Testis (tissue), 2 donors: ENCODE measurements at regions not wholly inside any gene's neighbourhood (a gene's known extent, or its start where the extent isn't known, plus 50 kb on each side); places are given as distances from the start of the nearest gene placed in this dataset.

ENCODE experiments used
- DNase-seq: peaks from one replicate; pipeline ENCODE4 v3.0.0-alpha.2; 2019
- H3K27ac ChIP-seq, 2 donors: fragments of 200-600 bp; sonication (generic); one replicate each; pipeline ENCODE4 v1.5.1; 2019
- H3K27me3 ChIP-seq: fragments of 200-600 bp; sonication (generic); one replicate; pipeline ENCODE4 v1.5.1; 2019
- H3K36me3 ChIP-seq: fragments of 200-600 bp; sonication (generic); one replicate; pipeline ENCODE4 v1.5.1; 2017; ENCODE audit warnings: low read depth; ENCODE audit errors: missing control alignments
- H3K4me1 ChIP-seq: fragments of 200-600 bp; sonication (generic); one replicate; pipeline ENCODE4 v1.5.1; 2019
- H3K4me3 ChIP-seq, 2 donors: fragments of 200-600 bp; sonication (generic); one replicate each; pipeline ENCODE4 v1.5.1; 2017 to 2019
- H3K9me3 ChIP-seq: fragments of 200-600 bp; sonication (generic); one replicate; pipeline ENCODE4 v1.5.1; 2017
- POLR2A ChIP-seq: fragments of 450-650 bp; IDR thresholded peaks from one replicate; pipeline ENCODE4 v1.6.1; 2017; ENCODE audit warnings: antibody characterized with exemption, mild to moderate bottlenecking, moderate library complexity
- WGBS, 2 donors: methylation state at CpG; one replicate each; pipeline ENCODE4 v1.1.5; 2018; 5-methylcytosine and 5-hydroxymethylcytosine counted together
- intact Hi-C: fragments of 100-400 bp; cut with DNase I; formaldehyde crosslinking; loops from one replicate; pipeline ENCODE4 v1.15.1; 2023; ENCODE audit warnings: low total_unique reads
- TF ChIP-seq, protein P1 (sequence below), 3 experiments: fragments of 450-650 bp in 2 of 3; fragments of 200-600 bp in 1 of 3; sonication (generic) in 1 of 3; IDR thresholded peaks; one replicate each; pipeline ENCODE4 v1.5.1; 2016 to 2019; ENCODE audit warnings: antibody characterized with exemption in 3 of 3, mild to moderate bottlenecking in 2 of 3, moderate library complexity in 1 of 3

DNA sequence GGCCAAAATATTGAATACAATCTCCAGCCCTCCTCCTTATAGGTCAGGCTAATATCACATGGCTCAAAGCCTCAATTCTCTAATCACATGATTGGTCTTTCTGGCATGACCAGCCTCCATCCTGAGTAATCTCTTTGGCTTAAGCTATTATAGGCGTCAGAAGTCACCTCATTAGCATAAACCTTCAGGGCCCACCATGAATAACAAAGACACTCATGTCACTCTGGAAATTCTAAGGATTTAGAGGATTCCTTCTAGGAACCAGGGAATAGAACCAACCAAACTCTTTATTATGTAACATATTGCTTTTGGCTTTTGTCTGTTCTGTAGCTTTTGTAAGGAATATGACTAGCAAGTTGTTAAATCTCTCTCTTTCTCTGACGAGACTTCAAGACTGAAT lies 109.2 kb upstream of the IGFBP7 start:
- TF ChIP-seq, protein P1, sequence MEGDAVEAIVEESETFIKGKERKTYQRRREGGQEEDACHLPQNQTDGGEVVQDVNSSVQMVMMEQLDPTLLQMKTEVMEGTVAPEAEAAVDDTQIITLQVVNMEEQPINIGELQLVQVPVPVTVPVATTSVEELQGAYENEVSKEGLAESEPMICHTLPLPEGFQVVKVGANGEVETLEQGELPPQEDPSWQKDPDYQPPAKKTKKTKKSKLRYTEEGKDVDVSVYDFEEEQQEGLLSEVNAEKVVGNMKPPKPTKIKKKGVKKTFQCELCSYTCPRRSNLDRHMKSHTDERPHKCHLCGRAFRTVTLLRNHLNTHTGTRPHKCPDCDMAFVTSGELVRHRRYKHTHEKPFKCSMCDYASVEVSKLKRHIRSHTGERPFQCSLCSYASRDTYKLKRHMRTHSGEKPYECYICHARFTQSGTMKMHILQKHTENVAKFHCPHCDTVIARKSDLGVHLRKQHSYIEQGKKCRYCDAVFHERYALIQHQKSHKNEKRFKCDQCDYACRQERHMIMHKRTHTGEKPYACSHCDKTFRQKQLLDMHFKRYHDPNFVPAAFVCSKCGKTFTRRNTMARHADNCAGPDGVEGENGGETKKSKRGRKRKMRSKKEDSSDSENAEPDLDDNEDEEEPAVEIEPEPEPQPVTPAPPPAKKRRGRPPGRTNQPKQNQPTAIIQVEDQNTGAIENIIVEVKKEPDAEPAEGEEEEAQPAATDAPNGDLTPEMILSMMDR (IDR thresholded peaks at IDR 0.05), result no peak
- no peak for TF ChIP-seq POLR2A

DNA sequence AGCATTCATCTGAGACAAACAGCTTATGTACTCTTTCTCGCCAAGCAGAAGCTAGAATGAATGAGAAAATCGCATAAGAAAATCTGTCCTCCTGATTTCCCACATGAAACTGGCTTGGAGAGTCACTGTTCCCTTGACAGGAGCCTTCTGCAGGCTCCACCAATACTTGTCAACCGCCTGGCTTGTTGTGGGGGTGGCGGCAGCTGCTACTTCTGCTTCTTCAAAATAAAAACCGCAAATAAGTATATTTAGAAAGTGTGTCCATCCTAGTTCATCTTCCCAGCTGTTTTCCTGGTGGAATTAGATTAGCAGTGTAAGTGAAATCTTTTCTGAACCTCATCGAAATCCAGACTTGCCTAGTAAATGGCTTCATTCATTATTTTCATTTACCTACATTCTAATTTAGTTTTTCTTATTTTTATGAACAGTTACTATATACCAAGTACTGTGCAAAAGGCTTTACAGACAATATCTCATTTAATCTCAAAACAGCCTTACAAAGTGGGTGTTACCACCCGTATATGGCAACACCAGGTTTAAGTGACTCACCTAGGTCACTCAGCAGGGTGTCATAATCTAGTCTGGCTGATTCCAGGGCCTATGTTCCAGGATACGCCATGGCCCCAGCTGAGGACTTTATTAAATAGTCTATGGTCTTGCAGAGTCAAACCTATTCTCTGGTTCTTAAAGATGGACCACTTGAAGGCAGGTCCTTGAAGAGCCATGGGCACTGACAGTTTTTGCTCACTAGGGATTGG lies 104.6 kb upstream of the IGFBP7 start:
- no peak for DNase-seq
- no peak for TF ChIP-seq POLR2A
- Histone ChIP-seq H3K27ac (no peak overlapping the region), H3K4me1 (no peaks in the 10 kb centered on the region), H3K27me3 (no peaks in the 10 kb centered on the region), H3K4me3 (no peak overlapping the region), H3K36me3 (no peaks in the 10 kb centered on the region), H3K9me3 (no peaks in the 10 kb centered on the region)
- 87% methylated on average over 8 of the region's 8 CpGs for WGBS, 2 donors
- intact Hi-C loops, result no loop called here

More for the DNA sequence above, 109.2 kb upstream of the IGFBP7 start:
- Histone ChIP-seq H3K27me3 (no peaks in the 10 kb centered on the region), H3K27ac (no peak overlapping the region), H3K4me3 (no peak overlapping the region), H3K36me3 (no peaks in the 10 kb centered on the region), H3K4me1 (no peaks in the 10 kb centered on the region), H3K9me3 (no peaks in the 10 kb centered on the region)
- intact Hi-C loops, result no loop called here
- no peak for DNase-seq
- WGBS, 2 donors, result 86 to 88% methylated on average over 2 of the region's 2 CpGs

DNA sequence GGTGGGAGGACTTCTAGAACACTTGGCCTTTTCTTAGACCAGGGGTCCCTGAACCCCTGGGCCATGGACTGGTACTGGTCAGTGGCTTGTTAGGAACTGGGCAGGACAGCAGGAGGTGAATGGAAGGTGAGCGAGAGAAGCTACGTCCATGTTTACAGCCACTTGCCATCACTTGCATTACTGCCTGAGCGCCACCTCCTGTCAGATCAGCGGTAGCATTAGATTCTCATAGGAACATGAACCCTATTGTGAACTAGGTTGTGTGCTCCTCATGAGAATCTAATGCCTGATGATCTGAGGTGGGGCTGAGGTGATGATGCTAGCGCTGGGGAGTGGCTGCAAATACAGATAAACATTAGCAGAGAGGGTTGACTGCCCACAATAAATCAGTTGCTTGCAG lies 100.9 kb upstream of the IGFBP7 start:
- WGBS, 2 donors, result 76 to 83% methylated on average over 5 of the region's 5 CpGs
- Histone ChIP-seq H3K4me1 (no peaks in the 10 kb centered on the region), H3K4me3 (no peak overlapping the region), H3K27ac (no peak overlapping the region), H3K27me3 (no peaks in the 10 kb centered on the region), H3K36me3 (no peaks in the 10 kb centered on the region), H3K9me3 (no peaks in the 10 kb centered on the region)
- intact Hi-C loops, result no loop called here
- TF ChIP-seq, protein P1 (IDR thresholded peaks at IDR 0.05), result no peak
- TF ChIP-seq POLR2A, result no peak
- DNase-seq, result no peak

DNA sequence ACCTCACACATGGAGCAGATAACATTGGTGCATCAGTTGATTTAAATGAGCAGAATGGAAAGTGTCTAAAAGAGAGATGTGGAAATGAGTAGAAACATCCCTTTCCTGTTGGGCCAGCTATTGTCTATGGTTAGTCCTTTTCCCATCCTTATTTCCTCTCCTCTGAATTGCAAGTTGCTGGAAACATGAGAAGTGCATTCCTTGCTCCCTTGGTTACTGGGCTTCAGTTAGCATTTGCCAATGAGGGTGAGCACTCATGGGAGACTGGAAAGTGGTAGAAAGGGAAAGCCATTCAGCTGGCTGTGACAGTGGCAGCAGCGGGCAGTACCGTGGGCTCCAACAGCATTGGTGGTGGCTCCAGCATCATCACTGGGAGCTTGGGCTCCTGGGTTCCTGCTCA lies 96.0 kb upstream of the IGFBP7 start:
- Histone ChIP-seq H3K4me1 (no peaks in the 10 kb centered on the region), H3K4me3 (no peak overlapping the region), H3K27ac (no peak overlapping the region), H3K27me3 (no peaks in the 10 kb centered on the region), H3K9me3 (no peaks in the 10 kb centered on the region), H3K36me3 (no peaks in the 10 kb centered on the region)
- intact Hi-C loops, result no loop called here
- 53 to 64% methylated on average over 2 of the region's 2 CpGs for WGBS, 2 donors
- DNase-seq, result no peak
- TF ChIP-seq, protein P1 (IDR thresholded peaks at IDR 0.05), result no peak
- TF ChIP-seq POLR2A, result no peak

DNA sequence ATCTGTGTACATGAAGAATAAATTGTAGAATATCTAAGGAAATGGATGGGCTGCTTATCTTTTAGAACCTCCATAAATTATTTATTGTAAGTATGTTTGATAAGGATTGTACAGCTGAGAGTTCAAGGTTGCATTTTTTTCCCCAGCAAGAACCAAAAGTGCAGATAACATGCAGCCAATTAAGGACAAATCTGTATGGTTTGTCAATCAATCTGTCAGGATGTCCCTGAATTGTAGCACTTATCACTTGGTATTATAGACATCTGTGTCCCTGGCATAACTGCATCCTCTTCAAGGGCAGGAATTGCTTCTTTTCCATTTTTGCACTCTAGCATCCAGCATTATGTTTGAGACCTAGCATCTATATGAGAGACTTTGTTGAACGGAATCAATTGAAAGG lies 95.4 kb upstream of the IGFBP7 start:
- H3K27ac ChIP-seq, result no peak overlapping the region
- TF ChIP-seq, protein P1 (IDR thresholded peaks at IDR 0.05), result no peak
- TF ChIP-seq POLR2A, result no peak
- H3K27me3 ChIP-seq, result no peaks in the 10 kb centered on the region
- intact Hi-C loops, result no loop called here
- H3K4me1 ChIP-seq, result no peaks in the 10 kb centered on the region
- H3K36me3 ChIP-seq, result no peaks in the 10 kb centered on the region
- 42 to 45% methylated on average over 1 of the region's 1 CpG for WGBS, 2 donors
- no peak overlapping the region for H3K4me3 ChIP-seq
- DNase-seq, result no peak
- H3K9me3 ChIP-seq, result no peaks in the 10 kb centered on the region
